ENCODE measurements at regions not wholly inside any gene's neighbourhood (a gene's known extent, or its start where the extent isn't known, plus 50 kb on each side); places are given as distances from the start of the nearest gene placed in this dataset.
A peak's percentile ranks its signal among the peaks of the same experiment; 100 is the strongest.

- H3K27ac ChIP-seq, result no peak overlapping the region
- no peak overlapping the region for H3K4me3 ChIP-seq
- no peak for TF ChIP-seq CTCF (IDR thresholded peaks at IDR 0.05 in 8 of 11, conservative IDR thresholded peaks at IDR 0.05 in 3 of 11)
- no peak for TF ChIP-seq POLR2A (IDR thresholded peaks at IDR 0.05)
- TF ChIP-seq POLR2AphosphoS5 (IDR thresholded peaks at IDR 0.05), result no peak
- no peaks in the 10 kb centered on the region for H3K4me1 ChIP-seq
- 88 to 94% (median 91%) methylated on average over 23 to 39 of the region's 39 CpGs for WGBS, 5 donors
- no peaks in the 10 kb centered on the region for H3K36me3 ChIP-seq
- DNase-seq, result peak; percentile 69
- peaks cover 0 to 10% (median 0%) of the 10 kb centered on the region in 7 donors for H3K27me3 ChIP-seq (replicated peaks in 1 of 7)
- H3K9me3 ChIP-seq, result no peaks in the 10 kb centered on the region
- intact Hi-C loops (cut with DNase I; ENCODE audit: low total_unique reads), result no loop called here
Observed at GRCh38 chr15:93900476-93901400, 330.6 kb upstream of the MCTP2 start.

- WGBS, 5 donors, result 89 to 95% (median 92%) methylated on average over 16 to 17 of the region's 17 CpGs
- Histone ChIP-seq H3K4me1 (no peaks in the 10 kb centered on the region), H3K4me3 (no peak overlapping the region), H3K9me3 (no peaks in the 10 kb centered on the region), H3K36me3 (no peaks in the 10 kb centered on the region), H3K27ac (no peak overlapping the region), H3K27me3 (replicated peaks in 1 of 7) (peaks cover 0 to 10% (median 0%) of the 10 kb centered on the region in 7 donors)
- DNase-seq, result peak; percentile 58
- no peak for TF ChIP-seq POLR2A (IDR thresholded peaks at IDR 0.05)
- TF ChIP-seq CTCF (IDR thresholded peaks at IDR 0.05 in 8 of 11, conservative IDR thresholded peaks at IDR 0.05 in 3 of 11), result no peak
- TF ChIP-seq POLR2AphosphoS5 (IDR thresholded peaks at IDR 0.05), result no peak
- intact Hi-C loops (cut with DNase I; ENCODE audit: low total_unique reads), result no loop called here
Observed at GRCh38 chr15:93899817-93900216, 331.5 kb upstream of the MCTP2 start.

- Histone ChIP-seq H3K4me3 (no peak overlapping the region), H3K27ac (no peak overlapping the region), H3K4me1 (no peaks in the 10 kb centered on the region), H3K36me3 (no peaks in the 10 kb centered on the region), H3K9me3 (no peaks in the 10 kb centered on the region), H3K27me3 (replicated peaks in 1 of 7) (peaks cover 0 to 6% (median 0%) of the 10 kb centered on the region in 7 donors)
- 22 to 50% (median 34%) methylated on average over 1 of the region's 1 CpG for WGBS, 5 donors
- DNase-seq, result no peak
- intact Hi-C loops (cut with DNase I; ENCODE audit: low total_unique reads), result no loop called here
- TF ChIP-seq POLR2A (IDR thresholded peaks at IDR 0.05) (no peak), CTCF (IDR thresholded peaks at IDR 0.05 in 8 of 11, conservative IDR thresholded peaks at IDR 0.05 in 3 of 11) (no peak), POLR2AphosphoS5 (IDR thresholded peaks at IDR 0.05) (no peak)
Observed at GRCh38 chr15:93897377-93897776, 334.0 kb upstream of the MCTP2 start.

GRCh38 chr15:93895976-93896770, 335.2 kb upstream of the MCTP2 start:
- WGBS, 5 donors, result 85 to 89% (median 87%) methylated on average over 5 of the region's 5 CpGs
- intact Hi-C loops (cut with DNase I; ENCODE audit: low total_unique reads), result no loop called here
- TF ChIP-seq POLR2AphosphoS5 (IDR thresholded peaks at IDR 0.05) (no peak), CTCF (IDR thresholded peaks at IDR 0.05 in 8 of 11, conservative IDR thresholded peaks at IDR 0.05 in 3 of 11) (no peak), POLR2A (IDR thresholded peaks at IDR 0.05) (no peak)
- no peak for DNase-seq
- no peaks in the 10 kb centered on the region for H3K4me1 ChIP-seq
- no peak overlapping the region for H3K4me3 ChIP-seq
- H3K36me3 ChIP-seq, result no peaks in the 10 kb centered on the region
- H3K27ac ChIP-seq, result no peak overlapping the region
- peaks cover 0 to 6% (median 0%) of the 10 kb centered on the region in 7 donors for H3K27me3 ChIP-seq (replicated peaks in 1 of 7)
- no peaks in the 10 kb centered on the region for H3K9me3 ChIP-seq

All from spleen (tissue), 11 donors.